Astrocyte (in vitro differentiated cells and primary cell): ENCODE measurements at regions not wholly inside any gene's neighbourhood (a gene's known extent, or its start where the extent isn't known, plus 50 kb on each side); places are given as distances from the start of the nearest gene placed in this dataset.

ENCODE experiments used
- DNase-seq: peaks from one replicate; pipeline ENCODE4 v3.0.0-alpha.2; 2010; ENCODE audit warnings: low read depth
- FAIRE-seq: peaks from 2 replicates; lab custom pipeline; 2011; peaks lifted over from hg19 to GRCh38; lab: Jason Lieb, UNC
- H2AFZ ChIP-seq: 2 replicates; pipeline ENCODE4 v1.6.0; 2012; ENCODE audit warnings: low read depth, low read length, inconsistent platforms
- H3K27ac ChIP-seq: 2 replicates; pipeline ENCODE4 v1.5.1; 2011; ENCODE audit warnings: low read depth, low read length, inconsistent platforms
- H3K27me3 ChIP-seq: 2 replicates; pipeline ENCODE4 v1.6.0; 2011; ENCODE audit warnings: low read length, inconsistent platforms; ENCODE audit not compliant: insufficient read depth
- H3K36me3 ChIP-seq: 2 replicates; pipeline ENCODE4 v1.5.1; 2011; ENCODE audit warnings: low read length, inconsistent platforms; ENCODE audit not compliant: insufficient read depth
- H3K4me1 ChIP-seq: 2 replicates; pipeline ENCODE4 v1.5.1; 2011; ENCODE audit warnings: low read length, inconsistent platforms; ENCODE audit not compliant: insufficient read depth
- H3K4me2 ChIP-seq: 2 replicates; pipeline ENCODE4 v1.6.0; 2012; ENCODE audit warnings: low read length, inconsistent platforms
- H3K4me3 ChIP-seq: 2 replicates; pipeline ENCODE4 v1.5.1; 2011; ENCODE audit warnings: low read depth, mild to moderate bottlenecking, low read length, inconsistent platforms; ENCODE audit not compliant: insufficient read depth
- H3K79me2 ChIP-seq: 2 replicates; pipeline ENCODE4 v1.6.0; 2012; ENCODE audit warnings: mild to moderate bottlenecking, low read length, inconsistent platforms; ENCODE audit not compliant: insufficient read depth
- H3K9ac ChIP-seq: 2 replicates; pipeline ENCODE4 v1.6.0; 2012; ENCODE audit warnings: mild to moderate bottlenecking, low read length, inconsistent platforms
- H3K9me3 ChIP-seq: 2 replicates; pipeline ENCODE4 v1.5.1; 2012; ENCODE audit warnings: low read depth, mild to moderate bottlenecking, low read length, inconsistent platforms; ENCODE audit not compliant: insufficient read depth
- H4K20me1 ChIP-seq: 2 replicates; pipeline ENCODE4 v1.6.0; 2012; ENCODE audit warnings: low read length, inconsistent platforms; ENCODE audit not compliant: insufficient read depth
- H3K27ac Mint-ChIP-seq: one replicate; pipeline ENCODE4 v1.8.0; 2021; ENCODE audit warnings: mild to moderate bottlenecking, mixed read lengths; ENCODE audit not compliant: unreplicated experiment
- H3K27me3 Mint-ChIP-seq: one replicate; pipeline ENCODE4 v1.8.0; 2021; ENCODE audit warnings: low read depth, mixed read lengths; ENCODE audit not compliant: unreplicated experiment
- H3K36me3 Mint-ChIP-seq: one replicate; pipeline ENCODE4 v1.8.0; 2021; ENCODE audit warnings: low read depth, mixed read lengths; ENCODE audit not compliant: unreplicated experiment
- H3K4me1 Mint-ChIP-seq: one replicate; pipeline ENCODE4 v1.8.0; 2021; ENCODE audit warnings: low read depth, mixed read lengths; ENCODE audit not compliant: unreplicated experiment
- H3K4me3 Mint-ChIP-seq: one replicate; pipeline ENCODE4 v1.8.0; 2021; ENCODE audit warnings: mild to moderate bottlenecking, moderate library complexity, mixed read lengths; ENCODE audit not compliant: unreplicated experiment
- H3K9me3 Mint-ChIP-seq: one replicate; pipeline ENCODE4 v1.8.0; 2021; ENCODE audit warnings: mild to moderate bottlenecking, mixed read lengths; ENCODE audit not compliant: unreplicated experiment
- CTCF ChIP-seq: IDR thresholded peaks from 2 replicates; pipeline ENCODE4 v1.5.1; 2011; ENCODE audit warnings: low read depth, mild to moderate bottlenecking, inconsistent platforms, low read length, moderate library complexity; ENCODE audit not compliant: insufficient read depth
- EZH2 ChIP-seq: IDR thresholded peaks from 2 replicates; pipeline ENCODE4 v1.6.1; 2012; ENCODE audit warnings: mild to moderate bottlenecking, low read length, inconsistent platforms; ENCODE audit not compliant: insufficient read depth

GRCh38 chr1:60982539-60982938 is 99.8 kb upstream of the NFIA start:
- TF ChIP-seq CTCF, result no peak
- no peak for TF ChIP-seq EZH2
- DNase-seq (no peak), FAIRE-seq (no peak)
- H3K79me2 ChIP-seq, result no peaks in the 10 kb centered on the region
- H3K4me3 ChIP-seq, result no peak overlapping the region
- no peaks in the 10 kb centered on the region for H4K20me1 ChIP-seq
- no peaks in the 10 kb centered on the region for H3K36me3 ChIP-seq
- H3K9me3 ChIP-seq, result no peaks in the 10 kb centered on the region
- peaks cover 7% of the 10 kb centered on the region for H3K4me1 ChIP-seq
- H3K9ac ChIP-seq, result no peak overlapping the region
- H3K27ac Mint-ChIP-seq, result no peak overlapping the region
- H3K4me1 Mint-ChIP-seq, result peaks cover 5% of the 10 kb centered on the region
- H3K9me3 Mint-ChIP-seq, result no peaks in the 10 kb centered on the region
- H2AFZ ChIP-seq, result no peak overlapping the region
- no peak overlapping the region for H3K4me3 Mint-ChIP-seq
- H3K36me3 Mint-ChIP-seq, result no peaks in the 10 kb centered on the region
- no peak overlapping the region for H3K4me2 ChIP-seq
- H3K27me3 ChIP-seq, result no peaks in the 10 kb centered on the region
- H3K27me3 Mint-ChIP-seq, result peaks cover 3% of the 10 kb centered on the region
- H3K27ac ChIP-seq, result no peak overlapping the region

- Histone ChIP-seq H3K27me3 (no peaks in the 10 kb centered on the region), H4K20me1 (no peaks in the 10 kb centered on the region), H3K79me2 (no peaks in the 10 kb centered on the region), H3K27ac (no peak overlapping the region), H3K9me3 (no peaks in the 10 kb centered on the region), H3K4me1 (peaks cover 7% of the 10 kb centered on the region), H2AFZ (no peak overlapping the region), H3K9ac (no peak overlapping the region), H3K4me3 (no peak overlapping the region), H3K4me2 (no peak overlapping the region), H3K36me3 (no peaks in the 10 kb centered on the region)
- Mint-ChIP-seq H3K27me3 (peaks cover 3% of the 10 kb centered on the region), H3K4me3 (no peak overlapping the region), H3K27ac (no peak overlapping the region), H3K36me3 (no peaks in the 10 kb centered on the region), H3K4me1 (peaks cover 5% of the 10 kb centered on the region), H3K9me3 (peaks cover 2% of the 10 kb centered on the region)
- TF ChIP-seq CTCF, result no peak
- TF ChIP-seq EZH2, result no peak
- no peak for FAIRE-seq
- DNase-seq, result no peak
Measured at GRCh38 chr1:60981357-60981756, 101.0 kb upstream of the NFIA start.

- Mint-ChIP-seq H3K27ac (no peak overlapping the region), H3K9me3 (peaks cover 2% of the 10 kb centered on the region), H3K27me3 (peaks cover under 1% of the 10 kb centered on the region), H3K36me3 (no peaks in the 10 kb centered on the region), H3K4me3 (no peak overlapping the region), H3K4me1 (peaks cover 4% of the 10 kb centered on the region)
- Histone ChIP-seq H2AFZ (no peak overlapping the region), H4K20me1 (no peaks in the 10 kb centered on the region), H3K9ac (no peak overlapping the region), H3K9me3 (no peaks in the 10 kb centered on the region), H3K79me2 (no peaks in the 10 kb centered on the region), H3K4me3 (no peak overlapping the region), H3K4me1 (no peaks in the 10 kb centered on the region), H3K4me2 (no peak overlapping the region), H3K27me3 (no peaks in the 10 kb centered on the region), H3K27ac (no peak overlapping the region), H3K36me3 (no peaks in the 10 kb centered on the region)
- TF ChIP-seq CTCF (peak; percentile 53), EZH2 (no peak)
- no peak for FAIRE-seq
- DNase-seq, result no peak
Measured at GRCh38 chr1:60978421-60979357, 103.7 kb upstream of the NFIA start.
